DOHH2 (cell line): ENCODE measurements at regions not wholly inside any gene's neighbourhood (a gene's known extent, or its start where the extent isn't known, plus 50 kb on each side); places are given as distances from the start of the nearest gene placed in this dataset.
"Not testable (repeated sequence)": the region's sequence is repeated elsewhere in the genome, so short reads cannot be mapped to it uniquely, and the experiment has no call there.

Source experiments
- H3F3A ChIP-seq: fragments of 200-600 bp; sonication (generic), shearing (Covaris generic); 2 replicates; pipeline ENCODE4 v1.6.0; 2016; ENCODE audit warnings: antibody characterized with exemption, mild to moderate bottlenecking; ENCODE audit not compliant: control insufficient read depth, insufficient read depth
- H3K27ac ChIP-seq: fragments of 200-600 bp; sonication (generic); 2 replicates; pipeline ENCODE4 v1.5.1; 2014; ENCODE audit warnings: low read depth, mild to moderate bottlenecking, low read length, moderate library complexity
- H3K27me3 ChIP-seq: fragments of 200-600 bp; sonication (generic); 2 replicates; pipeline ENCODE4 v1.6.1; 2014; ENCODE audit warnings: mild to moderate bottlenecking, low read length, mixed read lengths; ENCODE audit not compliant: control insufficient read depth
- H3K36me3 ChIP-seq: fragments of 200-600 bp; sonication (generic); 2 replicates; pipeline ENCODE4 v1.6.1; 2014; ENCODE audit warnings: mild to moderate bottlenecking, low read length, moderate library complexity, mixed read lengths; ENCODE audit not compliant: control insufficient read depth
- H3K4me1 ChIP-seq: fragments of 200-600 bp; sonication (generic); 2 replicates; pipeline ENCODE4 v1.6.1; 2014; ENCODE audit warnings: mild to moderate bottlenecking, low read length, mixed read lengths; ENCODE audit not compliant: control insufficient read depth
- H3K4me2 ChIP-seq: fragments of 200-600 bp; sonication (generic); 2 replicates; pipeline ENCODE4 v1.6.0; 2014; ENCODE audit warnings: mild to moderate bottlenecking, low read length, moderate library complexity
- H3K4me3 ChIP-seq: fragments of 200-600 bp; sonication (generic); 2 replicates; pipeline ENCODE4 v1.5.1; 2014; ENCODE audit warnings: mild to moderate bottlenecking, low read length, mixed read lengths
- H3K79me2 ChIP-seq: fragments of 200-600 bp; sonication (generic); 2 replicates; pipeline ENCODE4 v1.6.1; 2014; ENCODE audit warnings: mild to moderate bottlenecking, low read length, mixed read lengths; ENCODE audit not compliant: control insufficient read depth
- H3K9me2 ChIP-seq: fragments of 200-600 bp; sonication (generic); replicated peaks from 2 replicates; pipeline ENCODE4 v1.6.1; 2014; ENCODE audit warnings: mild to moderate bottlenecking, low read length, mixed read lengths; ENCODE audit not compliant: control insufficient read depth
- H3K9me3 ChIP-seq: fragments of 200-600 bp; sonication (generic); 2 replicates; pipeline ENCODE4 v1.6.1; 2014; ENCODE audit warnings: antibody characterized with exemption, low read length, mixed read lengths; ENCODE audit not compliant: control insufficient read depth, insufficient read depth
- H4K20me1 ChIP-seq: fragments of 200-600 bp; sonication (generic); 2 replicates; pipeline ENCODE4 v1.6.0; 2014; ENCODE audit warnings: low read depth, mild to moderate bottlenecking, antibody characterized with exemption, low read length, moderate library complexity; ENCODE audit not compliant: control insufficient read depth, insufficient read depth
- EZH2phosphoT487 ChIP-seq: fragments of 200-600 bp; sonication (generic); IDR thresholded peaks from 2 replicates; pipeline ENCODE4 v1.6.1; 2017; ENCODE audit warnings: borderline replicate concordance, mild to moderate bottlenecking, antibody characterized with exemption, low read length, moderate library complexity, mixed read lengths
- TF ChIP-seq, protein P1 (sequence below): fragments of 200-600 bp; sonication (generic); IDR thresholded peaks from one replicate; pipeline ENCODE4 v1.5.1; 2014; ENCODE audit warnings: antibody characterized with exemption, mild to moderate bottlenecking, low read depth, low read length; ENCODE audit not compliant: poor library complexity, severe bottlenecking

GRCh38 chr10:130973127-130973839, 338.2 kb downstream of the TCERG1L start:
- Histone ChIP-seq H3K9me3 (no peaks in the 10 kb centered on the region), H4K20me1 (no peaks in the 10 kb centered on the region), H3K4me3 (no peak overlapping the region), H3K79me2 (no peaks in the 10 kb centered on the region), H3K4me1 (no peaks in the 10 kb centered on the region), H3K27me3 (no peaks in the 10 kb centered on the region), H3K9me2 (no peaks in the 10 kb centered on the region), H3K27ac (no peak overlapping the region), H3K4me2 (no peak overlapping the region), H3F3A (no peaks in the 10 kb centered on the region), H3K36me3 (no peaks in the 10 kb centered on the region)
- TF ChIP-seq, protein P1, sequence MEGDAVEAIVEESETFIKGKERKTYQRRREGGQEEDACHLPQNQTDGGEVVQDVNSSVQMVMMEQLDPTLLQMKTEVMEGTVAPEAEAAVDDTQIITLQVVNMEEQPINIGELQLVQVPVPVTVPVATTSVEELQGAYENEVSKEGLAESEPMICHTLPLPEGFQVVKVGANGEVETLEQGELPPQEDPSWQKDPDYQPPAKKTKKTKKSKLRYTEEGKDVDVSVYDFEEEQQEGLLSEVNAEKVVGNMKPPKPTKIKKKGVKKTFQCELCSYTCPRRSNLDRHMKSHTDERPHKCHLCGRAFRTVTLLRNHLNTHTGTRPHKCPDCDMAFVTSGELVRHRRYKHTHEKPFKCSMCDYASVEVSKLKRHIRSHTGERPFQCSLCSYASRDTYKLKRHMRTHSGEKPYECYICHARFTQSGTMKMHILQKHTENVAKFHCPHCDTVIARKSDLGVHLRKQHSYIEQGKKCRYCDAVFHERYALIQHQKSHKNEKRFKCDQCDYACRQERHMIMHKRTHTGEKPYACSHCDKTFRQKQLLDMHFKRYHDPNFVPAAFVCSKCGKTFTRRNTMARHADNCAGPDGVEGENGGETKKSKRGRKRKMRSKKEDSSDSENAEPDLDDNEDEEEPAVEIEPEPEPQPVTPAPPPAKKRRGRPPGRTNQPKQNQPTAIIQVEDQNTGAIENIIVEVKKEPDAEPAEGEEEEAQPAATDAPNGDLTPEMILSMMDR, result no peak
- TF ChIP-seq EZH2phosphoT487, result no peak

GRCh38 chr10:130974166-130974565, 337.4 kb downstream of the TCERG1L start:
- no peaks in the 10 kb centered on the region for H3F3A ChIP-seq
- H3K9me3 ChIP-seq, result no peaks in the 10 kb centered on the region
- H3K27ac ChIP-seq, result no peak overlapping the region
- no peaks in the 10 kb centered on the region for H3K4me1 ChIP-seq
- no peaks in the 10 kb centered on the region for H3K27me3 ChIP-seq
- no peak for TF ChIP-seq EZH2phosphoT487
- TF ChIP-seq, protein P1, result no peak
- no peaks in the 10 kb centered on the region for H3K79me2 ChIP-seq
- no peak overlapping the region for H3K4me3 ChIP-seq
- H3K9me2 ChIP-seq, result no peaks in the 10 kb centered on the region
- H4K20me1 ChIP-seq, result no peaks in the 10 kb centered on the region
- no peak overlapping the region for H3K4me2 ChIP-seq
- no peaks in the 10 kb centered on the region for H3K36me3 ChIP-seq

DNA sequence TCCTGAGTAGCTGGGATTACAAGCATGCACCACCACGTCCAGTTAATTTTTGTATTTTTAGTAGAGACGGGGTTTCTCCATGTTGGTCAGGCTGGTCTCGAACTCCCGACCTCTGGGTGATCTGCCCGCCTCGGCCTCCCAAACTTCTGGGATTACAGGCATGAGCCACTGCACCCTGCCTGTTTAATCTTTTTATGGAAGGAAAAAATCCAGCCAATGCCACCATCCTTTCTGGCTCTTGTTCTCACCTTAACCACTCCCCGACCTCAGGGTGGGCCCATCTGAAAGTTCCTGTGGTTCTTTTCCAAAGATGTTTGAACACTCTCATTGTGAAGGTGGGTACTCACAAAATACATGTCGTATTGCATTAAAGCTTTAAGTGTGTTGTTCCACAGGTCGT, 336.2 kb downstream of the TCERG1L start:
- H4K20me1 ChIP-seq, H3K27me3 ChIP-seq, H3F3A ChIP-seq, H3K9me3 ChIP-seq, H3K36me3 ChIP-seq, H3K4me2 ChIP-seq, H3K27ac ChIP-seq, H3K9me2 ChIP-seq, H3K4me3 ChIP-seq, H3K79me2 ChIP-seq, H3K4me1 ChIP-seq: not testable (repeated sequence)

DNA sequence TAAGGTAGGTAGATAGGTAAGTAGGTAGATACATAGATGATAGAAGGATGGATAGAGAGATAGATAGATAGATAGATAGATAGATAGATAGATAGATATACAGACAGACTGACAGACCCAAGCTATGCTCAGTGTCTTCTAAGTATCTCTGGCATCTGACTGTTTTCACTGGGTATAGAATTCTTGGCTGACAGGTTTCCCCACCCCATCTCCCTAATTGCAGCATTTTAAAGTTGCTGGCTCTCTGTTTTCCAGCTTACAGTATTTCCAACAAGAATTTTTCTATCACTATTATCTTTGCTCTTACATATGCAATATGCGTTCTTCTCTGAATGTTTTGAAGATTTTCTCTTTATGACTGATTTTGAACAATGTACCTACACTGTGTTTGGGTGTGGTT, 328.7 kb downstream of the TCERG1L start:
- Histone ChIP-seq H3K4me1 (no peaks in the 10 kb centered on the region), H3K27ac (no peak overlapping the region), H3K27me3 (no peaks in the 10 kb centered on the region), H3K4me2 (no peak overlapping the region), H3K79me2 (no peaks in the 10 kb centered on the region), H4K20me1 (no peaks in the 10 kb centered on the region), H3K9me2 (no peaks in the 10 kb centered on the region), H3K4me3 (no peak overlapping the region), H3F3A (no peaks in the 10 kb centered on the region), H3K36me3 (no peaks in the 10 kb centered on the region), H3K9me3 (no peaks in the 10 kb centered on the region)
- TF ChIP-seq EZH2phosphoT487, result no peak
- TF ChIP-seq, protein P1, result no peak
